Hepatic stellate cell (primary cell): ENCODE measurements at regions not wholly inside any gene's neighbourhood (a gene's known extent, or its start where the extent isn't known, plus 50 kb on each side); places are given as distances from the start of the nearest gene placed in this dataset.
"Not testable (repeated sequence)": the region's sequence is repeated elsewhere in the genome, so short reads cannot be mapped to it uniquely, and the experiment has no call there.

Experiments used
- DNase-seq: peaks from one replicate; pipeline ENCODE4 v3.0.0; 2011; ENCODE audit warnings: low spot score

DNA sequence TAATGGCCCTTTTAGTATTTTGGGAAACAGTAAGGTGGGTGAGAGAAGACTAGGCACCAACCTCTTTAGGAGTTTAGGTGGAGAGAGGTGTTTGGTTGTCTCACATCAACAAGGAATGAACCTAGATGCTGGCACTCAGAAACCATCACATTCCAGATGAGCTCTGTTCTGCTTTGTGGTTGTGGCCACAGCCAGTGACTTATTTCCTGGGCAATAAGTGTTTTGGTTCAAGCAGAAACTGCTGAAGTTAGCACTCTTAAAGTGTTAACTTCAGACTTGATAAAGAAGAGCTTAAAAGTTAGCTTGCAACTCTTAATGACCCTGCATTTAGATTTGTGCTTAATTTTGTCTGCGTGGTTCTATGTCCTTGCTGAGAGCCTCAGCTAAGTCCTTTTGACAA, 929.2 kb downstream of the SLC4A3 start:
- DNase-seq, result peak; percentile 32

DNA sequence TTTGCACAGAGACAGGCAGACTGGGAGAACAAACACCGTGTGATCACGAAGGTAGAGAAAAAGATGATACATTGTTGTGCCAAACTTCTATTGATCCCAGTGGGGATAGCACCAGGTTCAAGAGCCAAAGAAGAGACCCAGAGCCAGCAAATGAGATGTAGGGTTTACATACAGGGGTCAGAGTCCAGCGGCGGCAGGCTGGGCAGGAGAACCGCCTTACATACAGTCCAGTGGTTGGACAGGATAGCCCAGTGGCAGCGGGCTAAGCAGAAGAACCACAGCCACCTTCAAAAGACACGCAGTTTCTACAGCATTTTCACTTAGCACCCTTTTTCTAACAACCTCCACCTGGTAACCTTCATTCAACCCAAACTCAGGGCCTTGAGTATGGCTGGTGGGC, 932.8 kb downstream of the SLC4A3 start:
- no peak for DNase-seq

DNA sequence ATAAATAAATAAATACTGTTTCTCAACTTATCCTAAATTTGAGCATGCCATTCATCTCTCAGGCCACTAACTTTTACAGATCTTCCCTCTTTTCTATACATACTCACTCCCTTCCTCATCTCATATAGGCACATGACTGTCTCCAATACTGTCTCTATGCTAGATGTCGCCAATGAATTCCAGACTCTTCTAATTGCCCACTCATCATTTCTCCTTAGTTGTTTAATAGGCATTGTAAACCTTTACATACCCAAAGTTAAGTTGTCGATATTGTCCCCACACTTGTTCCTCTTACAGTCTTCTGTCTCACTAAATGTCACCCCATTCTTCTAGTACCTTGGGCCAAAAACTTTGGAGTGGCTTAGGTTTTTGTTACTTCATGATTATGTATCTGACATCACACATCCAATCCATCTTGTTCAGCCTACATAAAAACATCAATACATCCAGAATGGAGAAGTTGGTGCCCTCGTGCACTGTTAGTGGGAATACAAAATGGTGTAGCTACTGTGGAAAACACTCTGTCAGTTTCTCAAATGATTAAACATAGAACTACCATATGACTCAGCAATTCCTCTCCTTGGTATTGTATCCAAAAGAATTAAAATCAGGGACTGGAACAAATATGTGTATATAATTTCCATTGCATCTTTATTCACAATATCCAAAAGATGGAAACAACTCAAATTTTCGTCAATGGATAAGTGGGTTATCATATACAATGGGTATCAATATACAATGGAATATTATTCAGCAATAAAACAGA, 935.1 kb downstream of the SLC4A3 start:
- DNase-seq, result no peak

DNA sequence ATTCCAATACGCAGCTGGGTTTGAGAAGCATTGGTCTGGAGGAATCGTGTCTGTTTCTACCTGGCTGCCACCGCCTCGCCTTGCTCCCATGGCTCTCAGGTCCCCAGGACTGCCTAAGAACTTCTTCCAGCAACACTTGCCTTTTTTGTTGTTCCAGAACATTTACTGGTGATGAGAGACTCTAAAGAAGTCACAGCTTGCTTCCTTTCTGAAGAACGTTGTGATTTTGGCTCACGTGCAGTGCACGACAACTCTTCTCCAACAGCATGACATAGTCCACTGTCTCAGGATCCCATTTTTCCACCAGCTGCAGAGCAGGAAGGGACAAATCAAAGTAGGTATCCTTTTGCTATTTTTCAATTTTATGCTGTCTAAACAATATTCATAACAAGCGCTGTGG, 940.9 kb downstream of the SLC4A3 start:
- no peak for DNase-seq

DNA sequence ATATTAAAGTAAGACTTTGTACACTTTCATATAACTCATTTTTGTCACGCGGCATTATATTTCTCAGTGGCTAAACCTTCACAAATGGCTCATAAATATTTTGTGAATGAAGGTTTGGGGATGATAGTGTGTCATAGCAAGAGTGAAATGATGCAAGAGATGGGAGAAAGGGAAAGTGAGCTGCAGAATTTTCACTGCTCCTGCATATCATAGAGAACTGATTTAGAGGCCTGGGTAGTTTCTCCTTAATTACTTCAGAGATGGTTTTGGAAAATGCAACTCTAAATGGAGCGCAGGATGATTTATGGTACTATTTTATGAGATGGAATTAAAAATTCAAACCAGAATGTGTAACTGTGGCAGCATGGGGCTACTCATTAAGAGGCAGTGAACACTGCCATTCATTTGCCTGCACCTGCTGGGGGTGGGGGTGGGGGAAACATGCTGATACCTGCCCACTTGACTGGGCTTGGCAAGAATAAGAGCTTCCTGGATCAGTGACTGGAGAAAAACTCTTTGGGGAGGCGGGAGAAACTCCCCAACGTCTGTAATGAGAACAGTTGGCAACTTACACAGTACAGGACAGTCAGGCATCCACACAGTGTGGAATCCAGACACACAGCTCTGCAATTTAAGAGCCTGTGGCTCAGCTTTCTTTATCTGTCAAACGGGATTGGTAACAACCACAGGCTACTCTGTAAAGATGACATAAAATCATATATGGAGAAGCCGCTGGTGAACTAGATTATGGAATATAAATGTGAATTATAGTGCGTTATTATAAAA, 941.9 kb downstream of the SLC4A3 start:
- DNase-seq, result no peak

DNA sequence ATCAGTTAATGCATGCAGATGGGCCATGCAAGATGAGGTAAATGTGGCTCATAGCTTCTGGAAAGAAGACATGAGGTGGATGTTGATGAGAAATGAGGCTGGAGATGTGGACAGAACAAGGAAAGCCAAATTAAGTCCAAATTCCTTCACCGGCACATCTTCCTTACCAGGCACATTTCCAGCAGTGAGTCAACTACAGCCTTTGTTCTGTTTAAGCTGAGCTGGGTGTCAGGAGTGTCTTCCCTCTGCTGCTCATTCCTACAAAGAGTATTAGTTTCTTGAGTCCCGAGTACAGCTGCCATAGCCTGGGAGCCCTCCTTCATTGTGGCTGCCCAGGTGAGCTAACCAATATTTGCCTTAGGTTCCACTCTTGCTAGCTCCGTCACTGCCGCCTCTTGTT, 945.0 kb downstream of the SLC4A3 start:
- DNase-seq, result no peak

DNA sequence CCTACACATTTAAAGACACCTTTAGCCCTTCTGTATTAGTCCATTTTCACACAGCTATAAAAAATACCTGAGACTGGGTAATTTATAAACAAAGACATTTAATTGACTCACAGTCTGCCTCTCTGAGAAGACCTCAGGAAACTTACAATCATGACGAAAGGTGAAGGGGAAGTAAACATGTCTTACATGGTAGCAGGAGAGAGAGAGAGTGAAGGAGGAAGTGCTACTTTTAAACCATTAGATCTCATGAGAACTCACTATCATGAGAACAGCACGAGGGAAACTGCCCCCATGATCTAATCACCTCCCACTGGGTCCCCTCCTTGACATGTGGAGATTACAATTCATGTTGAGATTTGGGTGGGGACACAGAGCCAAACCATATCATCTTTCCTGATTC, 946.6 kb downstream of the SLC4A3 start:
- no peak for DNase-seq

GRCh38 chr2:220575963-220576362, 948.5 kb downstream of the SLC4A3 start:
- no peak for DNase-seq

GRCh38 chr2:220579452-220579851, 952.0 kb downstream of the SLC4A3 start:
- no peak for DNase-seq

DNA sequence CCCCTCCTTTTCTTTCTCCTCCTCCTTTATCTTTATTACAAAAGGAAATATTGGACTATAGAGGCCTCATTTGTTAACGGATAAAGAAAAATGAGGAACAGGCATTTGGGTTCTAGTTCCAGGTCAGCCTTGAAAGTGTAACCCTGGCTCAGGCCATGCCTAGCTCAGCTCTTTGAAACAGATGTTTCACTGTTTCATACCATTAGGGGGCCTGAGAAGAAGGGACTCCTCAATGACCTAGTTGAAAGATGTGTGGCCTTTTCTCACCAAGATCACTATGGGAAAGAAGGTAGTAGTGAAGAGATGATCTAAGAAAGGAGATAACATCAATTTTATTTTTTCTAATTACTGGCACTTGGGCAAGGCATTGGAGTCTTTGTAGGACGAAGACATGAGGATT, 952.7 kb downstream of the SLC4A3 start:
- DNase-seq, result no peak

GRCh38 chr2:220583725-220584124, 956.3 kb downstream of the SLC4A3 start:
- no peak for DNase-seq

GRCh38 chr2:220585241-220585640, 957.8 kb downstream of the SLC4A3 start:
- DNase-seq, result no peak

GRCh38 chr2:220586980-220587530, 959.6 kb downstream of the SLC4A3 start:
- DNase-seq, result no peak

DNA sequence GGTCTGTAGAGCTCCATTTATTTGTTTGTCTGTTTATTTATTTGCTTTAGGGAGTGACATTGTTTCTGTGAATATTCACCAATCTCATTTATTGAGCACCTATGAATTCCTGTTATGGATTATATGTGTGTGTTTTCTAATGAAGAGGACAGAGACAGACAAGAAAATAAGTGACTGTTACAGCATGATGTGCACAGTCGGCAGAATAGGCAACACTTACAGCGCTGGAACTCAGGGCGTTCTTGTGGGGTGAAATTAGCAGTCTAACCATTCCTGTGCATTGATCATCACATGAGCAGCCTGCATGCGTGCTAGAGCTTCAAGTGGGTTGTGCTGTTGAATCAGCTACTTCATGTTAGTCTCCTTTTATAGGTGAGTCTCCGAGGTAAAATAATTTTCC, 960.7 kb downstream of the SLC4A3 start:
- DNase-seq, result no peak

DNA sequence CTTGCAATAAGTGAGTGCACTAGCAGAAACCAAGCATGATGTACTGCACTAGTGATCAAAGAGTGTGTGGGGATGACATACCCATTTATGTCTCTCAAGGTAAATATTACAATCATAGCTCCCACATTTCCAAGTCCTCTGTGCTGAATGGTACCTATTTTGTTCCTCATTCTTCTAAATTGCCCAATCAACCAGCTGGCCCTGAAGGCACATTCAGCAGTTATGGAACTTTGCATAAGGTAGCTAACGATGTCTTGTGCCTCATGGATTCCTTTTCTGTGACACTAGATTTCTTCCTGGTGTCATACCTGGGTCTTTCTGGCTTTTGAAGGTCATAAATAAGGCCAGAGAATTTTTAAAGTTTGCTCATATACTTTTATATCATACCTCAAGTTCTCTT, 963.0 kb downstream of the SLC4A3 start:
- no peak for DNase-seq

- DNase-seq, result no peak
Measured at GRCh38 chr2:220593526-220593925, 966.1 kb downstream of the SLC4A3 start.

- DNase-seq, result no peak
Measured at GRCh38 chr2:220601674-220602073, 970.4 kb downstream of the EPHA4 start.

DNA sequence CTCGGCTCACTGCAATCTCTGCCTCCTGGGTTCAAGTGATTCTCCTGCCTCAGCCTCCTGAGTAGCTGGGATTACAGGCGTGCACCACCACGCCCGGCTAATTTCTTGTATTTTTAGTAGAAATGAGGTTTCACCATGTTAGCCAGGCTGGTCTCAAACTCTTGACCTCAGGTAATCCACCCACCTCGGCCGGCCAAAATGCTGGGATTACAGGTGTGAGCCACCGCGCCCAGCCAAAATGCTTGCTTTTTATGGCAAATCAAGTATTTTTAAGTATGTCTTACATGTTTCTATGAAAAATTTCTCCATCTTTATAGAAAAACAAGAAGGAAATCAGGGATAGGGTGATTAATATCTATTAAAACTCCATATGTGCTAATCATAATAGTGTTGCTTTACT, 959.1 kb downstream of the EPHA4 start:
- not testable (repeated sequence) for DNase-seq

GRCh38 chr2:220614064-220614463, 958.0 kb downstream of the EPHA4 start:
- DNase-seq, result no peak

- DNase-seq, result no peak
Measured at GRCh38 chr2:220619525-220620220, 952.4 kb downstream of the EPHA4 start.

GRCh38 chr2:220626603-220627002, 945.5 kb downstream of the EPHA4 start:
- no peak for DNase-seq

- no peak for DNase-seq
Measured at GRCh38 chr2:220628252-220628651, 943.9 kb downstream of the EPHA4 start.

- no peak for DNase-seq
Measured at GRCh38 chr2:220641137-220641536, 931.0 kb downstream of the EPHA4 start.
